ENCODE measurements at regions not wholly inside any gene's neighbourhood (a gene's known extent, or its start where the extent isn't known, plus 50 kb on each side); places are given as distances from the start of the nearest gene placed in this dataset.
"Not testable (repeated sequence)": the region's sequence is repeated elsewhere in the genome, so short reads cannot be mapped to it uniquely, and the experiment has no call there.

- no peak for DNase-seq
These were observed 296.6 kb downstream of the OMA1 start for GRCh38 chr1:58249737-58250586.

DNA sequence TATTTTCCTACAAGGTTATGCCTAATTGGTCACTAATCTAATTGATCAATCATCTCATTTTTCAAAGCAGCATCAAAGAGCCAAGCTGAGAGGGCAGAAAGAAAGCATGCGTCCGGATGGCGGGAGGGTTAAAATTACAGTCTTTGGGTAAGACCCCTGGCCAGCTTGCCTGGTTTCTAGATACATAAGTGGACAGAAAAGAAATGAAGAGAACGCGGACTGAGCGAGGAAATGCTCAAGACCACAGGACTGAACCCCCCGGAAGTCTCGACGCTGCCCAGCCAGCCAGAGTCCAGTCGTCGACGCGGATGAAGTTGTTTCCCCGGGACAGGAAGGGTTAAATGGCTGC is 297.2 kb downstream of the OMA1 start:
- DNase-seq: no peak

GRCh38 chr1:58248791-58249190 is 297.7 kb downstream of the OMA1 start:
- no peak for DNase-seq

GRCh38 chr1:58248072-58248471 is 298.5 kb downstream of the OMA1 start:
- no peak for DNase-seq

DNA sequence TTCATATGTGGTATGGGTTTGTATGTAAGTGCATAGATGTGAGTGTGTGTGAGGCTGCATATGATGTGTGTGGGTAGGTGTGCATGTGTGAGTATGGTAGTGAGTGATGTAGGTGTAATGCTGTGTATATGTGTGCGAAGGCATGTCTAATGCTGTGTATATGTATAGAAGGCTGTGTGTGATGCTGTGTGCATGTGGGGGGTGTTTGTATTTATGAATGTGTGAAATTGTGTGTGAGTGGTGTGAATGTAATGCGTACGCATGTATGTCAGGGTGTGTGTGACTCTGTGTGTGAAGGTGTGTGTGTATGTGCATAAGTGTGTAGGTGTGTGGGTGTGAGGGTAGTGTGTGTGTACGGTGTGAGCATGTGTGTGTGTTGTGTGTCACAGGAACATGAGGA is 300.0 kb downstream of the OMA1 start:
- no peak for DNase-seq

DNA sequence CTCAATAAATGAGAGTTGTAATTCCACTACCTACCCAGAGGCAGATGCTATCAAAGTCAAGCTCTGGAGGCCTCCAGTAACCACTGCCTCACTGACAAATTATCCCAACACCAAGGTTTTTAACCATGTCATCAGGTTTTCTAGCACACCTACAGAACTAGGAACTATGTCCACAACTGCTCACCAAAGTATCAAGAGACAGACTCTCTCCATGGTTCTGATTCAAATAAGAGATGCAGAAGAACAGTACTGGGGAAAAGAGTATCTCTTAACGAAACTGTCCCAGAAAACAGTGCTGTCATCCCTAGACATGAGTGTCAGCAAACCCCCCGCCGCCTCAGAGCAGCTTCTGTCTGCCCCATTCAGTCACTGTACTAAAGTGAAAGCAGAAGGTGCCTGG is 301.7 kb downstream of the OMA1 start:
- no peak for DNase-seq

DNA sequence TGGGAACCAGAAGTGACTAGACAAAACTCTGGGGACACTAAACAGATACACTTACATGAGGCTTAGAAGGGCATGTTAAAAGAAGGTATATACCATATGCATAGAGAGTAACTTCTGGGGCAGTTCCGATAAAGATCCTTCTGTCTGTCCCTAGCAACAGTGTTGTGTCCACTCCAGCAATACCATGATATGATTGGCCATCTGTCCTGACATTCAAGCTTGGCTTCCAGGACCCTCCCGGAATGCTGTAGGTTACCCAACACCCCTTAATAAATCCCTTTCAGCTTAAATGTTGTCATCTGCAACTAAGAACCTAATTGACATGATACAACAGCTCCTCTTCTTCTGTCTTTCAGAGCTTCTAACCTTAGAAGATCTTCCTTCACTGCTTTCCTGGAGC is 307.7 kb downstream of the OMA1 start:
- no peak for DNase-seq

DNA sequence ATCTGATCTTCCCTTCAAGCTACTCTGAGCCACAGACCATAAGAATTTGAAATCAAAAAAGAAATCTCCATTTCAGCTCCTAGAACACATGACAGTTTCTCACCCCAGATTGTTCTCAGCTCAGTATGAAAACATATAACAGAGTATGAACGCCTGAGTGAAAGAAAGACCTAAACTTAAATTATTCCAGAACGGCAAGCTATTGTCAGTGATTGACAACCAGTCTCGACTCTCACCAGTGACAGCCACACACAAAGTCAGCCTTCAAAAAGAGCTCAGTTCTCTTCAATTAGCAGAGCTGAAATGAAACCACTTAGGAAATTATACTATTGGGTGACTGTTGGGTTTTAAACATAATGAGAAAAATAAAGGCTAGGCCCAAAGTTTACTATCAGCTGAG is 312.8 kb downstream of the OMA1 start:
- DNase-seq: no peak

DNA sequence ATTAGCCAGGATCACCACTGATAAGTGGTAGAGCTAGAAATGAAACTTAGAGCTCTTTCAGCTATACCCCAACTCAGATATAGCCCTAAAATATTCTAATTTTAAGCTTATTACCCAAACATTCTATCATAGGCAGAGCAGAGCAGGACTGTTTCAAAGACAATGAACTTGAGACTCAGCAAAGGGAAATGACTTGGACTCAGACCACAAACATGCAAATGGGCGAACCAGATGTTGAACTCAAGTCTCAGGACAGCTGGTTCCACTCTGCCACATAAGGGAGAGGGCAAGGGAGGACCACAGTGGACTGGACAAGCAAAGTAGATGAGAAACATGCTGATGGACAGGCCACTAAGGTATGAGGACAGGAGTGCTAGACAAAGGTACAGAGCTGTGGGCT is 315.3 kb downstream of the OMA1 start:
- DNase-seq: no peak

GRCh38 chr1:58227604-58228003 is 318.9 kb downstream of the OMA1 start:
- no peak for DNase-seq

- no peak for DNase-seq
These were observed 323.0 kb downstream of the OMA1 start for GRCh38 chr1:58223522-58223921.

DNA sequence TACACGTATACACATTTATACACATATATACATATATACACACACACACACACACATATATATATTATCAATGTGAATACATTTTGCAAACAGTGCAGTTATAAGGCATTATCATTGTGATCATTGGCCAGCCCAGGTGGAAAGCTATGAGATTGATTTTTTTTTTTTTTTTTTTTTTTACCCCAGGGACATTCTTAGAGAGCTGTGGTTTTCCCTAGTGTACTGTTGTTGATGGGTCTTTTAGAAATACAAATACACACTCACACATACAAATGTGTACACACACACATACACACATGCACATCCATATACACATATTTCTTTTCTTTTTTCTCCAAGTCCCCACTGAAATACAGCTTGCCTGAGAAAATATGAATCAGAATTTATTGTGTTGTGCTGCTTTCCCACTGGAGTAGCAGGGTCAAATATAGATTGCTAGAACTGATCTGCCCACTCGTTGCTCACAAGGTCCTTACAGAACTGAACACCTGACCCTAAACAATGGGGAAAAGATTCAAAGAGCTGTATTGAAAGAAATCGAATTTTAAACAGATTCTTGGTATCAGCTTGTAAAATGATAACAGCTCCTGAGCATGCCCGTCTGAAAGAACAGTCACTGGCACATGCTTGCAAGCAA is 325.6 kb downstream of the OMA1 start:
- DNase-seq: no peak

DNA sequence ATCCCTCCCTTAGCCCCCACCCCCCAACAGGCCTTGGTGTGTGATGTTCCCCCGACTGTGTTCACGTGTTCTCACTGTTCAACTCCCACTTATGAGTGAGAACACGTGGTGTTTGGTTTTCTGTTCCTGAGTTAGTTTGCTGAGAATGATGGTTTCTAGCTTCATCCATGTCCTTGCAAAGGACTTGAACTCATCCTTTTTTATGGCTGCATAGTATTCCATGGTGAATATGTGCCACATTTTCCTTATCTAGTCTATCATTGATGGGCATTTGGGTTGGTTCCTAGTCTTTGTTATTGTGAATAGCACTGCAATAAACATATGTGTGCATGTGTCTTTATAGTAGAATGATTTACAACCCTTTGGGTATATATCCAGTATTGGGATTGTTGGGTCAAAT is 330.4 kb downstream of the OMA1 start:
- not testable (repeated sequence) for DNase-seq

GRCh38 chr1:58214674-58215073 is 331.9 kb downstream of the OMA1 start:
- DNase-seq: no peak

GRCh38 chr1:58211869-58212268 is 334.7 kb downstream of the OMA1 start:
- DNase-seq: no peak

- DNase-seq: no peak
These were observed 337.0 kb downstream of the OMA1 start for GRCh38 chr1:58209575-58209974.

GRCh38 chr1:58206749-58207148 is 339.8 kb downstream of the OMA1 start:
- no peak for DNase-seq

DNA sequence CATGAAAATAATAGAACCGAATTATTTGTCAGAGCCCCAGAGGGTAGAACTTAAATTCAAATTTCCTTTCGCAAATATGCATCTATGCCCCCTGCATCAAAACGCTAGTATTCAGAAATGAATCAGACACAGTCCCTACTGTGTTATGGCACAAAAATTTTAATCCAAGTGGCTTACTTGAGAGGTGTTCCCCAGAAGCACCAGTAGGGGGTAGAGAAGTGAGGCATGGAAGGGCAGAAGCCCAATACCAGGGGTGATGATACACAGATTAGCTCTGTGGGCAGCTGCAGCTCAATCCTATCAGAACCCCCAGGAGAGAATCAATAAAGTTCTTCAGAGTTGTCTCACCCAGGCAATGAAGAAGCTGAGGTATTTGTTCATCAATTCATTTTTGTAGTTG is 342.2 kb downstream of the OMA1 start:
- DNase-seq: no peak

GRCh38 chr1:58201492-58202106 is 344.9 kb downstream of the OMA1 start:
- no peak for DNase-seq

DNA sequence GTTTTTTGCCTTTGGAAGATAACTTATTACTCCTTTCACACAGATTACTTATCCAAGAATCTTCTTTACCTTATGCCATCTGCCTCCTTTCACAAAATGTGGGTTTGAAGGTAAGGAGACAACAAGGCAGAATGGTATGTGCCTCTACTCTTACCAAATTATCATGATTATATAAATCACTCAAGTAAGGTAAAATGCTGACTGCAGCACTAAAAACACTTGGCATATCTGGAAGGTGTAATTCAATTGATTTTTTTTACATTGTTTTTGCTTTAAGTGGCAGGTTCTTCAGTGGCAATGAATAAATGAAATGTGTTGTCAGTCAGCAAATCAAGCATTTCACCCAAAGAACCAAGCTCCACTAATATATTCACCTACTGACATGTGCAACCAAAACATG is 346.1 kb downstream of the OMA1 start:
- no peak for DNase-seq

DNA sequence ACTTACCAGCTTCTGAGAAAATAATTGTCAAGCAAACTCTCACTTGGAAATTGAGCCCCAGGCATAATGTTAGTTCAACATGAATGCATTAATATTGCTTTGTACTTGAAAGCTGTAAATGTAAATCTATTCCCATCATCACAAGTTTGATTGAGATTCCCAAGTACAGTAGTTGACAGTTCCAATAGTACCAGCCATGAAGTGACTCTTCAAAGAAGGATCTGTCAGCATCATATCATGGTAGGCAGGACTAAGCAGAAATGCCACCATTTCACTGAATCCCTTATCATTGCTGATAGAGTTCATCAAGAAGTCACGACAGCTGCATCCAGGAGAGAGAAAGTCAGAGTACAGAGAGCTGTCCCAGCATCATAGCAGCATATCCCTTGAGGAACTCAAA is 348.7 kb downstream of the OMA1 start:
- no peak for DNase-seq

DNA sequence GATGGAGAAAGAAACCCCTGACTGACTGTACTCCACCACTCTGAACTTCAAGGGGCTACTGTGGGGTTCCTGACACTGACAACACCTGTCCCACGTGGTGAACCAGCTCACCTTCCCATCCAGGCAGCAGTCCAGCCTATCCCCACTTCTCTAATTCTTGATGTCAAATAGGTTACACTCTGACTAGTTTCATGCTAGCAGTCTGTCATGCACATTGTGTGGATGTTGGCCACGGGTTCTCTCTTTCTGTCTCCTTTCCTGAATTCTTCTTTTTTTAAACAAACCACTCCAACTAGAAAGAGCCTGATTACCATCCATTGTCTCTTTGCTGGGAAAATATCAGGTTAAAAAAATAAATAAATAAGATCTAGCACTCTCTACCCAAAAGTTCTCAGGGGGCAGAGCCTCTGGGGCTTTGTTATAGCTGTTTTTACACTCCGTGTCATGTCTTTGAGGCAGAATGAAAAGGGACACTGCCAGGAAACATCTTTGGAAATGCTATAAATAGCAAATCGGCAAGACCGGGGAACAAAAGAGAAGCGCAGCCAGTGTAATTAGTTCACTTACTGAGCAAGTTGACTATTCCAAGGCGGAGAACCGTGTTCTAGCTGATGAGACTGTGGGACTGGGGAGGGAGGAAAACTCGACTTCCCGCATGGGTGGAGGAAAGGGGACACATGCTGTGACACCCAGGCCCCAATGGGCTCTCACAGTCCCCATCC is 356.1 kb downstream of the OMA1 start:
- DNase-seq: no peak

DNA sequence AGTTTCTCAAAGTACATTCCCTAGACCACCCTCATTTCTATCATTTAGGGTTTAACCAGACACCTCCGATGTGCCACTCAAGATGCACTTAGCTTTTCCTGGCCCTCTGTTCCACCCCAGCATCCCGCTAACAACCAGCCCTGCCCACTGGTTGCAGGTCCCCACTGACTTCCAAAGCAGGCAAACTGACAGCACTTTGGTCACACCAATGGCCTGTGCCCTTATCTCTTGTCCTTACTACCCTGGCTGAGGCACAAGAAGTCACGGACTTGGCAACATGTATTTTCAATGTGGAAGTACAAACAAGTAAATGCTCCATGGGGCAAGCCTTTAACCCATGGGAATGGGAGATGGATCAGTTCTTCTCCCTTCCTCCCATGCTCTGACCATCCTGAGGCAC is 357.1 kb downstream of the OMA1 start:
- no peak for DNase-seq

DNA sequence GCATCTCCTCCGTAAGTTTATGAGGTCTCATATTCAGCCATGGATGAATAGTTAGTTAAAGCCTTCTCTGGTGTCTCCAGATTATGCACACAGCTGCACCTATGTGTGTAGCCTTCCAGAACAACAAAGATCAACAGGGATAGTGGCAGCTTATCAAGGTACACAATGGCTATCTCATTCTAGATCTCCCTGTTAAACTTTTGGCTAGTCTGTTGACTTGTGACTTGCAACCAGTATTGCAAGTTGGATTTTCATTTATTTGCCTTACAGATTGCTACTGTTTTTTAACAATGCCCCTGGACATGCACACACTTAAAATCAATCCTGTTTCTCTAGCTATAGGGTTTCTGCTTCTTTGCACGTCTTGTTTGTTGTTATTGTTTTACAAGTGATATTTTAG is 363.2 kb downstream of the OMA1 start:
- DNase-seq: no peak

Measured in DMS79 (cell line).